ENCODE measurements at regions not wholly inside any gene's neighbourhood (a gene's known extent, or its start where the extent isn't known, plus 50 kb on each side); places are given as distances from the start of the nearest gene placed in this dataset.
A peak's percentile ranks its signal among the peaks of the same experiment; 100 is the strongest.

GRCh38 chr6:23875006-23875405 lies 251.0 kb upstream of the NRSN1 start:
- no peak for TF ChIP-seq CTCF (IDR thresholded peaks at IDR 0.05; ENCODE audit: poor library complexity, severe bottlenecking)
- peak; percentile 92 for TF ChIP-seq EP300 (conservative IDR thresholded peaks at IDR 0.05; ENCODE audit: poor library complexity, severe bottlenecking)
- no peak for TF ChIP-seq TAF1 (IDR thresholded peaks at IDR 0.05; ENCODE audit: low read depth)
- TF ChIP-seq REST (IDR thresholded peaks at IDR 0.05; ENCODE audit: borderline replicate concordance), result no peak
- TF ChIP-seq EZH2 (IDR thresholded peaks at IDR 0.05; ENCODE audit: borderline replicate concordance, insufficient read depth, low read length, poor library complexity, severe bottlenecking), result no peak
- peak; percentile 48 for TF ChIP-seq POLR2AphosphoS5 (IDR thresholded peaks at IDR 0.05)
- TF ChIP-seq SMC3 (conservative IDR thresholded peaks at IDR 0.05; ENCODE audit: poor library complexity), result no peak
- TF ChIP-seq RAD21 (conservative IDR thresholded peaks at IDR 0.05), result no peak

Data from neural cell (in vitro differentiated cells).